SK-MEL-5 (cell line): ENCODE measurements at regions not wholly inside any gene's neighbourhood (a gene's known extent, or its start where the extent isn't known, plus 50 kb on each side); places are given as distances from the start of the nearest gene placed in this dataset.
A peak's percentile ranks its signal among the peaks of the same experiment; 100 is the strongest.

Experiments used
- DNase-seq: peaks from one replicate; pipeline ENCODE4 v3.0.0-alpha.2; 2016; ENCODE audit warnings: low read depth, low spot score
- in situ Hi-C: cut with HindIII; loops from 2 replicates; pipeline ENCODE4 v1.10.0; 2016; ENCODE audit warnings: low sequenced_read_pairs, high pct_unique_total_duplicates, low pct_unique_long_range_greater_than_20kb

- no peak for DNase-seq
- in situ Hi-C loops: no loop called here
These were observed 155.1 kb upstream of the FUT8 start for GRCh38 chr14:65257425-65257824.

GRCh38 chr14:65258391-65258790, 154.1 kb upstream of the FUT8 start:
- DNase-seq: no peak
- in situ Hi-C loops: no loop called here

- no peak for DNase-seq
- in situ Hi-C loops: no loop called here
These were observed 153.5 kb upstream of the FUT8 start for GRCh38 chr14:65259000-65259399.

- in situ Hi-C loops: no loop called here
- no peak for DNase-seq
These were observed 151.7 kb upstream of the FUT8 start for GRCh38 chr14:65260786-65261185.

GRCh38 chr14:65261425-65261920, 151.1 kb upstream of the FUT8 start:
- in situ Hi-C loops: no loop called here
- no peak for DNase-seq

GRCh38 chr14:65261946-65262345, 150.6 kb upstream of the FUT8 start:
- in situ Hi-C loops: no loop called here

GRCh38 chr14:65263177-65263788, 149.2 kb upstream of the FUT8 start:
- no peak for DNase-seq

More at GRCh38 chr14:65261946-65262345, 150.6 kb upstream of the FUT8 start:
- DNase-seq: no peak

GRCh38 chr14:65267856-65268255, 144.7 kb upstream of the FUT8 start:
- no peak for DNase-seq
- in situ Hi-C loops: no loop called here

More at GRCh38 chr14:65263177-65263788, 149.2 kb upstream of the FUT8 start:
- in situ Hi-C loops: no loop called here

- in situ Hi-C loops: no loop called here
- DNase-seq: no peak
These were observed 143.9 kb upstream of the FUT8 start for GRCh38 chr14:65268594-65268993.

- no peak for DNase-seq
- in situ Hi-C loops: no loop called here
These were observed 142.8 kb upstream of the FUT8 start for GRCh38 chr14:65269732-65270131.

GRCh38 chr14:65277027-65277426, 135.5 kb upstream of the FUT8 start:
- DNase-seq: peak; percentile 29
- in situ Hi-C loops: no loop called here

GRCh38 chr14:65277580-65278270, 134.8 kb upstream of the FUT8 start:
- DNase-seq: peak; percentile 47
- in situ Hi-C loops: no loop called here

- in situ Hi-C loops: no loop called here
- no peak for DNase-seq
These were observed 133.9 kb upstream of the FUT8 start for GRCh38 chr14:65278589-65278988.

- in situ Hi-C loops: no loop called here
- DNase-seq: no peak
These were observed 133.0 kb upstream of the FUT8 start for GRCh38 chr14:65279510-65279909.

- DNase-seq: no peak
- in situ Hi-C loops: no loop called here
These were observed 132.6 kb upstream of the FUT8 start for GRCh38 chr14:65279958-65280357.

GRCh38 chr14:65280653-65281052, 131.9 kb upstream of the FUT8 start:
- DNase-seq: no peak
- in situ Hi-C loops: no loop called here

GRCh38 chr14:65281991-65282895, 130.3 kb upstream of the FUT8 start:
- no peak for DNase-seq
- in situ Hi-C loops: no loop called here

- DNase-seq: no peak
- in situ Hi-C loops: no loop called here
These were observed 129.7 kb upstream of the FUT8 start for GRCh38 chr14:65282896-65283253.
